IMR-90 (cell line): ENCODE measurements at regions not wholly inside any gene's neighbourhood (a gene's known extent, or its start where the extent isn't known, plus 50 kb on each side); places are given as distances from the start of the nearest gene placed in this dataset.

Source experiments
- CEBPB ChIP-seq: IDR thresholded peaks from 2 replicates; pipeline ENCODE4 v1.6.1; 2012; ENCODE audit warnings: low read depth, low read length, improper control_type of control experiment
- CHD1 ChIP-seq: IDR thresholded peaks from 2 replicates; pipeline ENCODE4 v1.6.1; 2012; ENCODE audit warnings: low read depth, low read length, improper control_type of control experiment
- MXI1 ChIP-seq: IDR thresholded peaks from 2 replicates; pipeline ENCODE4 v1.6.1; 2012; ENCODE audit warnings: low read depth, mild to moderate bottlenecking, low read length, moderate library complexity, borderline replicate concordance
- POLR2A ChIP-seq: IDR thresholded peaks from 2 replicates; pipeline ENCODE4 v1.6.1; 2012; ENCODE audit warnings: mild to moderate bottlenecking, low read depth, low read length
- RAD21 ChIP-seq: IDR thresholded peaks from 2 replicates; pipeline ENCODE4 v1.6.1; 2012; ENCODE audit warnings: low read length, improper control_type of control experiment
- SMC3 ChIP-seq: fragments of 150-350 bp; IDR thresholded peaks from 2 replicates; pipeline ENCODE4 v1.6.1; 2016; ENCODE audit warnings: low read depth, mild to moderate bottlenecking, antibody characterized with exemption, low read length, moderate library complexity
- TF ChIP-seq, protein P1 (sequence below): conservative IDR thresholded peaks from 2 replicates; pipeline ENCODE4 v1.5.1; 2012; ENCODE audit warnings: mild to moderate bottlenecking, low read depth, low read length, improper control_type of control experiment

DNA sequence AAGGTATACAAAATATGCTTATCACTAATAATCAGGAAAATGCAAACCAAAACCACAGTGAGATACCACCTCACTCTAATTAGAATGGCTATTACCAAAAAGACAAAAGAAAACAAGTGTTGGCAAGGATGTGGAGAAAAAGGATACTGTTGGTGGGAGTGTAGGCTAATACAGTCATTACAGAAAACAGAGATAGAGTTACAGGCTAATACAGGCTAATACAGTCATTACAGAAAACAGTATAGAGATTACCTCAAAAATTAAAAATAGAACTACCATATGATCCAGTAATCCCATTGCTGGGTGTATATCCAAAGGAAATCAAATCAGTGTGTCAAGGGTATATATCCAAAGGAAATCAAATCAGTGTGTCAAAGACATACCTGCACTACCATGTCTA, 238.4 kb downstream of the PLPP3 start:
- TF ChIP-seq CEBPB (no peak), POLR2A (no peak), CHD1 (no peak), RAD21 (no peak), SMC3 (no peak), MXI1 (no peak)
- TF ChIP-seq, protein P1, sequence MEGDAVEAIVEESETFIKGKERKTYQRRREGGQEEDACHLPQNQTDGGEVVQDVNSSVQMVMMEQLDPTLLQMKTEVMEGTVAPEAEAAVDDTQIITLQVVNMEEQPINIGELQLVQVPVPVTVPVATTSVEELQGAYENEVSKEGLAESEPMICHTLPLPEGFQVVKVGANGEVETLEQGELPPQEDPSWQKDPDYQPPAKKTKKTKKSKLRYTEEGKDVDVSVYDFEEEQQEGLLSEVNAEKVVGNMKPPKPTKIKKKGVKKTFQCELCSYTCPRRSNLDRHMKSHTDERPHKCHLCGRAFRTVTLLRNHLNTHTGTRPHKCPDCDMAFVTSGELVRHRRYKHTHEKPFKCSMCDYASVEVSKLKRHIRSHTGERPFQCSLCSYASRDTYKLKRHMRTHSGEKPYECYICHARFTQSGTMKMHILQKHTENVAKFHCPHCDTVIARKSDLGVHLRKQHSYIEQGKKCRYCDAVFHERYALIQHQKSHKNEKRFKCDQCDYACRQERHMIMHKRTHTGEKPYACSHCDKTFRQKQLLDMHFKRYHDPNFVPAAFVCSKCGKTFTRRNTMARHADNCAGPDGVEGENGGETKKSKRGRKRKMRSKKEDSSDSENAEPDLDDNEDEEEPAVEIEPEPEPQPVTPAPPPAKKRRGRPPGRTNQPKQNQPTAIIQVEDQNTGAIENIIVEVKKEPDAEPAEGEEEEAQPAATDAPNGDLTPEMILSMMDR = no peak
